Loucy (cell line): ENCODE measurements at regions not wholly inside any gene's neighbourhood (a gene's known extent, or its start where the extent isn't known, plus 50 kb on each side); places are given as distances from the start of the nearest gene placed in this dataset.

Experiments
- H2AFZ ChIP-seq: fragments of 200-600 bp; sonication (generic); 2 replicates; pipeline ENCODE4 v1.6.0; 2016; ENCODE audit warnings: antibody characterized with exemption, mild to moderate bottlenecking, low read length, moderate library complexity
- H3F3A ChIP-seq: fragments of 200-600 bp; 2 replicates; pipeline ENCODE4 v1.6.0; 2016; ENCODE audit warnings: antibody characterized with exemption, low read depth, mild to moderate bottlenecking
- H3K27me3 ChIP-seq: fragments of 200-600 bp; sonication (generic); 2 replicates; pipeline ENCODE4 v1.6.1; 2014; ENCODE audit warnings: low read length, mild to moderate bottlenecking; ENCODE audit not compliant: insufficient read depth, poor library complexity, severe bottlenecking
- H3K36me3 ChIP-seq: fragments of 200-600 bp; sonication (generic); 2 replicates; pipeline ENCODE4 v1.6.1; 2016; ENCODE audit warnings: low read length; ENCODE audit not compliant: insufficient read depth
- H3K4me1 ChIP-seq: fragments of 200-600 bp; sonication (generic); 2 replicates; pipeline ENCODE4 v1.5.1; 2014; ENCODE audit warnings: low read length, mild to moderate bottlenecking; ENCODE audit not compliant: insufficient read depth, poor library complexity, severe bottlenecking
- H3K4me2 ChIP-seq: fragments of 200-600 bp; sonication (generic); 2 replicates; pipeline ENCODE4 v1.6.0; 2014; ENCODE audit warnings: antibody characterized with exemption, low read length, low read depth, mild to moderate bottlenecking; ENCODE audit not compliant: poor library complexity, severe bottlenecking
- H3K4me3 ChIP-seq: fragments of 200-600 bp; sonication (generic); 2 replicates; pipeline ENCODE4 v1.5.1; 2014; ENCODE audit warnings: low read length, mild to moderate bottlenecking, mixed read lengths; ENCODE audit not compliant: poor library complexity, severe bottlenecking
- H3K79me2 ChIP-seq: fragments of 200-600 bp; sonication (generic); 2 replicates; pipeline ENCODE4 v1.6.1; 2014; ENCODE audit warnings: low read length; ENCODE audit not compliant: insufficient read depth
- H3K9ac ChIP-seq: fragments of 200-600 bp; sonication (generic); 2 replicates; pipeline ENCODE4 v1.6.0; 2014; ENCODE audit warnings: mild to moderate bottlenecking, low read depth, low read length, moderate library complexity; ENCODE audit not compliant: poor library complexity, severe bottlenecking
- H3K9me2 ChIP-seq: fragments of 200-600 bp; sonication (generic); replicated peaks from 2 replicates; pipeline ENCODE4 v1.6.1; 2016; ENCODE audit warnings: low read depth, low read length, mixed read lengths
- H3K9me3 ChIP-seq: fragments of 200-600 bp; sonication (generic); 2 replicates; pipeline ENCODE4 v1.6.1; 2014; ENCODE audit warnings: mild to moderate bottlenecking, antibody characterized with exemption, low read length, low read depth; ENCODE audit not compliant: insufficient read depth
- H4K20me1 ChIP-seq: fragments of 200-600 bp; sonication (generic); 2 replicates; pipeline ENCODE4 v1.6.0; 2014; ENCODE audit warnings: antibody characterized with exemption, low read length, mild to moderate bottlenecking; ENCODE audit not compliant: insufficient read depth, poor library complexity, severe bottlenecking
- CTCF ChIP-seq: fragments of 200-600 bp; sonication (generic); conservative IDR thresholded peaks from 2 replicates; pipeline ENCODE4 v1.5.1; 2014; ENCODE audit warnings: mild to moderate bottlenecking, antibody characterized with exemption, low read length
- EZH2phosphoT487 ChIP-seq: fragments of 200-600 bp; IDR thresholded peaks from 2 replicates; pipeline ENCODE4 v1.6.1; 2018; ENCODE audit warnings: antibody characterized with exemption, mild to moderate bottlenecking, moderate library complexity, borderline replicate concordance

GRCh38 chr16:58814348-58814801, 80.3 kb upstream of the GOT2 start:
- Histone ChIP-seq H3K4me1 (no peaks in the 10 kb centered on the region), H3K9me3 (no peaks in the 10 kb centered on the region), H3K9me2 (no peaks in the 10 kb centered on the region), H3K4me3 (no peak overlapping the region), H4K20me1 (no peaks in the 10 kb centered on the region), H2AFZ (peak overlapping the region; percentile 47), H3K9ac (no peak overlapping the region), H3K36me3 (no peaks in the 10 kb centered on the region), H3K27me3 (no peaks in the 10 kb centered on the region), H3K4me2 (no peak overlapping the region), H3K79me2 (no peaks in the 10 kb centered on the region), H3F3A (no peaks in the 10 kb centered on the region)
- TF ChIP-seq EZH2phosphoT487 (no peak), CTCF (peak; percentile 95)

GRCh38 chr16:58809213-58809612, 75.1 kb upstream of the GOT2 start:
- H3K9me3 ChIP-seq: no peaks in the 10 kb centered on the region
- H3K4me2 ChIP-seq: no peak overlapping the region
- TF ChIP-seq EZH2phosphoT487 (no peak), CTCF (no peak)
- no peaks in the 10 kb centered on the region for H3K9me2 ChIP-seq
- no peaks in the 10 kb centered on the region for H3K79me2 ChIP-seq
- H3K4me1 ChIP-seq: no peaks in the 10 kb centered on the region
- H2AFZ ChIP-seq: no peak overlapping the region
- H3K36me3 ChIP-seq: no peaks in the 10 kb centered on the region
- no peaks in the 10 kb centered on the region for H3K27me3 ChIP-seq
- H3F3A ChIP-seq: no peaks in the 10 kb centered on the region
- H4K20me1 ChIP-seq: no peaks in the 10 kb centered on the region
- H3K4me3 ChIP-seq: no peak overlapping the region
- H3K9ac ChIP-seq: no peak overlapping the region

- Histone ChIP-seq H3K36me3 (no peaks in the 10 kb centered on the region), H3F3A (no peaks in the 10 kb centered on the region), H3K4me1 (no peaks in the 10 kb centered on the region), H3K9ac (no peak overlapping the region), H3K9me2 (no peaks in the 10 kb centered on the region), H2AFZ (no peak overlapping the region), H3K4me2 (no peak overlapping the region), H3K9me3 (no peaks in the 10 kb centered on the region; the same call in 1 of the 2 replicates), H3K79me2 (no peaks in the 10 kb centered on the region), H3K27me3 (no peaks in the 10 kb centered on the region), H4K20me1 (no peaks in the 10 kb centered on the region), H3K4me3 (no peak overlapping the region)
- TF ChIP-seq EZH2phosphoT487: no peak
- TF ChIP-seq CTCF: no peak
These were observed 73.2 kb upstream of the GOT2 start for GRCh38 chr16:58807276-58807675.
